MV-4-11 (cell line): ENCODE measurements at regions not wholly inside any gene's neighbourhood (a gene's known extent, or its start where the extent isn't known, plus 50 kb on each side); places are given as distances from the start of the nearest gene placed in this dataset.
A peak's percentile ranks its signal among the peaks of the same experiment; 100 is the strongest.
"Not testable (repeated sequence)": the region's sequence is repeated elsewhere in the genome, so short reads cannot be mapped to it uniquely, and the experiment has no call there.

Experiments
- DNase-seq: peaks from one replicate; lab custom pipeline; 2025; lab: John Stamatoyannopoulos, UW

DNA sequence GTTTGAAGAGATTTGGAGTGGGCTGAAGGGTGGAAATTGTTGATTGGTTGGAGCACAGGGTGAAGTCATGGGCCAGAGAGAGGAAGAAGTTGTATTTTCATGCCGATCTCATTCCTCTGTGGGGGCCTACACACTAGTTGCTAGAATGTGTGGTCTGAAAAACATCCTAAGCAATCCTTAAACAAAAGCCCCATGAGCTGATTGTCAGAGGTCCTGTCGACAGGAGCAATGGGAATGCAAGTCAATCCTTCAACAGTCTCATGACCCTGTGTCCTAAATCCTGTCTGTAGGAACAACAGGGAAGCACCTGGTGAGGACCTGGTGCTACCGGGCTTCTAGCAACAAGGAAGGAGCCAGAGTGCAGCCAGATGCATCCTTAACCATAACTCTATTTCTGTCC is 324.0 kb upstream of the TMEM132C start:
- no peak for DNase-seq

DNA sequence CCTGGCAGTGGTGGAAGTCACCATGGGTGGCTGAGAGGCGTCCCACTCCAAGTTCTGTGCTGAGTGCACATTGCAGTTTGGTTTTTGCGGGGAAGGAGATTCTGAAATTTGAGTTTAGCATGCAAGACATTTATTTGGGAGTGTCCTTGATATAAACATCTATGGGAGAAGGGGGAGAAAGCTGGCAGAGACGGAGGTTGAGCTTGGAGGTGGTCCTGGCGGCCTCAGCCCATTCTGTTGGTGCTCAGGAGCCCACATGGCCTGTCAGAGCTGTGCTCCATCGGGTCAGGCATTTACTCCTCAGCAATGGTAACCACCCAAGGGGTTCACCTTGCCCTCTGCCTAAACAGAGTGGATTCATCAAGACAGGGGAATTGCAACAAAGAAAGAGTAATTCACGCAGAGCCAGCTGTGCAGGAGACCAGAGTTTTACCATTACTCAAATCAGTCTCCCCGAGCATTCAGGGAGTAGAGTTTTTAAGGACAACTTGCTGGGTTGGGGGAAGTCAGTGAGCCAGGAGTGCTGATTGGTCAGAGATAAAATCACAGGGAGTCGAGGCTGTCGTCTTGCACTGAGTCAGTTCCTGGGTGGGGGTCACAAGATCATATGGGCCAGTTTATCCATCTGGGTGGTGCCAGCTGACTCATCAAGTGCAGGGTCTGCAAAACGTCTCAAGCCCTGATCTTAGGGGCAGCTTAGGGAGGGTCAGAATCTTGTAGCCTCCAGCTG is 323.3 kb upstream of the TMEM132C start:
- no peak for DNase-seq

DNA sequence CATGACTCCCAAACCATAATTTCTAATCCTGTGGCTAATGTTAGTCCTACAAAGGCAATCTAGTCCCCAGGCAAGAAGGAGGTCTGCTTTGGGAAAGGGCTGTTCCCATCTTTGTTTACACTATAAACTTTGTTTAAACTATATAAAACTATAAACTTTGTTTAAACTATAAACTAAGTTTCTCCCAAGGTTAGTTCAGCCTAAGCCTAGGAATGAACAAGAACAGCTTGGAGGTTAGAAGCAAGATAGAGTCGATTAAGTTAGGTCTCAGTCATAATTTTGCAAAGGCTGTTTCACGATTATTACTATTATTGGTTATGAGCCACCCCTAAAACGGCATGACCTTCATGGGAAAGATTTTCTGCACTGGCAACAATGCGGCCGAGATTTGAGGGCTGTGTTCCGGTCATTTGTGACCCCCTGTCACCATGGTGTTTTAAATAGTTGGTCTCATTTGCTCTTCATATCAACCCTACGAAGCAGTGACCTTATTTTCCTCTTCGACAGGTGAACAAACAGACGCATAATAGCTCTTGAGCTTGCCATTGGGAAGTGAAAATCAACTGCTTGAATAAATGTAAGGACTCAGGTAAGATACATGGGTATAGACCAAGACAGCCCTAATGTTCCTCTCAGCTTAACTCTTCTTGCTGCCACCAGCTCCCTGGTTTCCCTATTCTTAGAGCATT is 322.6 kb upstream of the TMEM132C start:
- no peak for DNase-seq

DNA sequence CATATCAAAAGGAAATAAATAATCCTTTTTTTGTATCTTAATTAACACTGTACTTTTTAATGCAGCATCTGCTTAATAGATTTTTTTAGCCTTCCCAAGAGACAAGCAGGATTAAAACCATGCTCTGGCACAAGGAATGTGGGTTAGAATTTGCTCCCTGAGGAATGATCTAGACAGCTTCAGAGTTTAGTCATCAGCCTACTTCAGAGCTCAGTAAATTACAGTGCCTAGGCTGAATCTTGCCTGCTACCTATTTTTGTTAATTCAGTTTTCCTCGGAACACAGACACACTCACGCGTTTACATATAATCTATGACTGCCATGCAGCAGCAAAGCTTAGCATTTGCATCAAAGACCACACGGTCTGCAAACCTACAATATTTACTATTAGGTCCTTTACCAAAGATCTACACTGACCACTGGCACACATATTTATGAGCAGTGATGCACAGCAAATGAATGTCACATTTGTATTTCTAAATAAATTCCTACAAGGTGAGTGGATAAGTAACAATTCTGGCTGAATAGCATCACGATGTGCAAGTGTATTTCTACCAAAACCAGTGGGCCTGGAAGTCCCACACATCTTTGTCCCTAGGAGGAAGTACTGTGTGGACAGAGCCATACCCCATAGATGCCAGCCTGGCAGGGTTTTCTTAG is 309.8 kb upstream of the TMEM132C start:
- DNase-seq: no peak

DNA sequence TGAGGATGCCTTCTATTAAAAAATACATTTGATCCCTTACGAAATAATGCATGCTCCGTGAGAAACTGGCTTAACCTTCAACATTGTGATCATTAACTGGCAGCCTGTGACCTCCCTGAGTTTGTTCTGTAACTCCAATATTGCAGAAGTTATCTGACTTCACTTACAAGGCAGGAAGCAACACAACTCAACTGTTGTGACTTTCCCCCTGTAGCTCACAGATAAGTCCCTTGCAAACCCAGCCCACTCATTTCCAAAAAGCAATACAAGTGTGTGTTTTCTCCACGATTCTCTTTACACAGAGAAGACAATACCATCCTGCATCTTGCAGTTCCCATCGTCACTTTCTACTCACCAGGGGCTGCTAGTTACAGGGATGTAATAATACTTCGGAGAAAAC is 304.7 kb upstream of the TMEM132C start:
- DNase-seq: no peak

DNA sequence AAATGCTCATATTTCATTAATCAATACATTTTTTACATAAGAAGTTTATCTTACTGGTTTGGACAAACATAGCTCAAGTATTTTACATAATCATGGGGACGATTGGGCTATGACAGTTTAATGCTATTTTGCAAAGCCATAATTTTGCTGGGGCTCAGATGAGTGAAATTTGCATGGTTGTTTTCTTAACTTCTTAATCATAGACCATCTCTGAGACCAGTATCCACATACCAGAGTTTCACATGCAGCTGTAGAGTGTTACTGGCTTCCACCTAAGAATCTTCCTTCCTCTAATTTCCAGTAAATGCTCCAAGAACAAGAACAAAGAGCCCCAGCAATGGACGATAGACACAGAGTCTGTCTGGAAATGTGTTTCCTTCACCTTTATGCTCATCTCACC is 303.0 kb upstream of the TMEM132C start:
- DNase-seq: no peak

DNA sequence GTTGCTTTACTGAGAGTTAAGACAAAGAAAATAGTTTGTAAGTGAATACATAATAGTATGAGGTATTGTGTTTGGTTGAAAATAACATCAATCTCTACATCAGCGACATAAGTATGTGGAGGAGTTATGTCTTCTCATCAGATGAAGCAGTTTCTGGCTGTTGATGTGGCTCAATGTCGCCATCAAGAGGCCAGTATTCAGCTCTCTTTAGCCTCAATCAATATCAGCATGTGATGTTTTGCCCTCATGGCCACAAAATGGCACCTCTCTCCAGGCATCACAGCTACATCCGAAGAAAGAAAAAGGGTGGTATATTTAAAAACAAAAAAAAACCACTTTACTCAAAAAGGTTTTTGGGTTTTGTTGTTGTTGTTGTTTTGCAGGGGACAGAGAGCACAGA is 302.3 kb upstream of the TMEM132C start:
- peak; percentile 27 for DNase-seq

DNA sequence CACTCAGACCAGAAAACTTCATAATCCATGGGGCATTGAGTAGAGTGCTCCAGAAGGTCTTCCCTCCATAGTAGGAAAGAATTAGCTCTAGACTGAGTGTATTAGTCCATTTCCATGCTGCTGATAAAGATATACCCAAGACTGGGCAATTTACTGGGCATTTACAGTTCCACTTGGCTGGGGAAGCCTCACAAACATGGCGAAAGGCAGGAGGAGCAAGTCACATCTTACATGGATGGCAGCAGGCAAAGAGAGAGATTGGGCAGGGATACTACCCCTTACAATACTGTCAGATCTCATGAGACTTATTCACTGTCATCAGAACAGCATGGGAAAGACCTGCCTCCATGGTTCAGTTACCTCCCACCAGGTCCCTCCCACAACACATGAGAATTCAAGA is 300.6 kb upstream of the TMEM132C start:
- no peak for DNase-seq

DNA sequence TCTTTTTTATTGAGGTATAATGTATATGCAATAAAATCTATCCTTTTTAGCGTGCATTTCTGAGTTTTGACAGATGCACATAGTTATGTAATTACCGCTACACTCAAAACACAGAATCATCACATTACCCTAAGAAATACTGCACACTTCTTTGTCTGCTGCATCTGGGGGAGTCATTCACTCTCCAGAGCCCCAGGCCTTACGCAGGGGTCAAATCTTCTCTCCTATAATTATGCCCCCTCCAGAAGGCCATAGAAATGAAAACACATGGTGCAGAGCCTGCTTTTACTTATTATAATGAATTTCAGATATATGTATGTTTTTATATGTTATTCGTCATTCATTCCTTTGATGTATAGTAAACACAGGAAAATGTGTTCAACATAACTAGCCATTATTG is 296.5 kb upstream of the TMEM132C start:
- DNase-seq: no peak

DNA sequence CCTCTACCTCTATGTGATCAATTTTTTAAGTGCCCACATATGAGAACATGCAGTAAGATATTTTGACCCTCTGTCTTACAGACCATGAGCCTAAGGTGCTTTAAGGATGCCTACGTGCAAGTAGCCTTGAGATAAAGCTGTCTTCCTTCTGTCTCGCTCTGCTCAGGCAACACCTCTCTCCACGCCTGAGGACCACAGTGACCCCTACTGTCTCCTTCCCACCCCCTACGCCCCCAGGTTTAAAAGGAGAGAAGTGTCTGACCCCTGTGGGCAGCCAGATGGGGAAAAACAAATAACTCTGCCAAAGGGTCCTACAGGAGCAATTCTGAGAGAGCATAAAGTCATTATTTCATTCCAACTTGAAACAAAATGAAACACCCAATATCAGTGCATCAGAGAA is 286.4 kb upstream of the TMEM132C start:
- DNase-seq: no peak

DNA sequence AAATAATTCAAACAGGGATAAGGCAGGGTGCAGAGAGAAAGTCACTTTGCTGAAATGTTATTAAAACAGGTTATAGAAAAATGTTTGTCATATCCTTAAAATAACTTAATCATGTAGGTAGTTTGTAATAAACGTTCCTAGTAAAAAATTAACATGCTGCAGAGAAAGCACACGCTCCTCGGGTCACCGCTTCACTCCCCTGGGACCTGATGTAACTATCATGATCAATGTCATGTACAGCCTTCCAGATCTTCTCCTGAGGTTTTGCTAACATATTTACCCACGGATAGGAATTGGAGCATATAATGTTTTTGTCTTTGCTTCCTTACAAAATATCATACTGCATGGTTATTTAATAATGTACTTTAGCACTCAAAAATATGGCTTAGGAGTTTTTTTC is 285.1 kb upstream of the TMEM132C start:
- DNase-seq: no peak

DNA sequence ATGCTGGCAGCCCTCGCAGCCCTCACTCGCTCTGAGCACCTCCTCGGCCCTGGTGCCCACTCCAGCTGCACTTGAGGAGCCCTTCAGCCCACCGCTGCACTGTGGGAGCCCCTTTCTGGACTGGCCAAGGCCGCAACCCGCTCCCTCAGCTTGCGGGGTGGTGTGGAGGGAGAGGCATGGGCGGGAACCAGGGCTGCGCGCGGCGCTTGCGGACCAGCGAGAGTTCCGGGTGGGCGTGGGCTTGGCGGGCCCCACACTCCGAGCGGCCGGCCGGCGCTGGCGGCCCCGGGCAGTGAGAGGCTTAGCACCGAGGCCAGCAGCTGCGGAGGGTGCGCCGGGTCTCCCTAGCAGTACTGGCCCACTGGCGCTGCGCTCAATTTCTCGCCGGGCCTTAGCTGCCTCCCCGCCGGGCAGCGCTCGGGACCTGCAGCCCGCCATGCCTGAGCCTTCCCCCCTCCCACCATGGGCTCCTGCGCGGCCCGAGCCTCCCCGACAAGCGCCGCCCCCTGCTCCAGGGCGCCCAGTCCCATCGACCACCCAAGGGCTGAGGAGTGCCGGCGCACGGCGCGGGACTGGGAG is 283.7 kb upstream of the TMEM132C start:
- not testable (repeated sequence) for DNase-seq

DNA sequence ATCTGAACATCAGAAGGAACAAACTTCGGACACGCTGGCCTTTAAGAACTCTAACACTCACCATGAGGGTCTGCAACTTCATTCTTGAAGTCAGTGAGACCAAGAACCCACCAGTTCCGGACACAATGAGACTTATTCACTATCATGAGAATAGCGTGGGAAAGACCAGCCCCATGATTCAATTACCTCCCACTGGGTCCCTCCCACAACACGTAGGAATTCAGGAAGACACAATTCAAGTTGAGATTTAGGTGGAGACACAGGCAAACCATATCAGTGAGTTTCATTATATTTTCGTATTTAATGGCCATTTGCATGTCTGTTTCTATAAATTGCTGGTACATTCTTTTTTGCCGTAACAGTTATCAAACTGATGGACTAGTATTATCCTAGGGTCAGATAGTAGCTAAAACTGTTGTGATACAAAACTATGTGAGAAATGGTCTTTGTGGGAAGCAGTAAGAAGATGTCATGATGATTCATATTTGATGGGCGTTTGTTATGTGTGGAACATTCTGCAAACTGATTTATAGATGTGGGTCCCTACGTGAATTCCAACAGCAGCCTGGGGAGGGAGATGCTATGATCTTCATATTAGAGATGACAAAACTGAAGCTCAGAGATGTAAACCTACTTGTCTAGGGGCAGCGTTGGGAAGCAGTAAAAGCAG is 282.4 kb upstream of the TMEM132C start:
- DNase-seq: no peak

DNA sequence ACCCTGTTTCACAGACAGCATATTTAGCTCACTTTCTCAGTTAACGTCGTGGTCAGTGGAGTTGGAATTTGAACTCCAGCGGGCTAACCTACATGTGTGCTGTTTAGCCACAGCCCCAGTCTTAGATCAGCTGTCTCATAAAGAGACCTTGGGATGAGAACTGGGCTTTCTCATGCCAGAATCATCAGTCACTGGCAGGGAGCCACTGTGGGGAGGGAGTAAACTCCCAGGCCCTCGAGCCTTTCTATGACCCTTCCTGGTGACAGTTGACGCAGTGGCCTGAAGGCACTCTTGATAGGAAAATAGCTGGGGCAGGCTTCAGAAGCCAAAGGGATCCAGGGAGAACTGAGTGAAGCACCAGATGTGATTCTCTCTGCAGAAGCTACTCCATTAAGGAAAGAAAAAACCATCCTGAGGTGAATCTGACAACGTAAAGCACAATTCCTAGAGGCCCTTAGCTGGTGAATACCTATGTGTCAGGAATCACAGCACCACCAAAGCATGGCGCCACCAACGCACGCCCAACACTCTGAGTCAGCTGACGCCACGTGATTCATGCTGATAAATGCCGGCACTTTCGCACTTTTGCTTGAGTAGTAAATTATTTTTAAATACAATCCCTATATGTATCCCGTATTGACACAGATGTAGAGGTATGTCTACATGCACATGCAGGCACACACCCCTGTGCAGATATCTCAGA is 279.6 kb upstream of the TMEM132C start:
- no peak for DNase-seq

DNA sequence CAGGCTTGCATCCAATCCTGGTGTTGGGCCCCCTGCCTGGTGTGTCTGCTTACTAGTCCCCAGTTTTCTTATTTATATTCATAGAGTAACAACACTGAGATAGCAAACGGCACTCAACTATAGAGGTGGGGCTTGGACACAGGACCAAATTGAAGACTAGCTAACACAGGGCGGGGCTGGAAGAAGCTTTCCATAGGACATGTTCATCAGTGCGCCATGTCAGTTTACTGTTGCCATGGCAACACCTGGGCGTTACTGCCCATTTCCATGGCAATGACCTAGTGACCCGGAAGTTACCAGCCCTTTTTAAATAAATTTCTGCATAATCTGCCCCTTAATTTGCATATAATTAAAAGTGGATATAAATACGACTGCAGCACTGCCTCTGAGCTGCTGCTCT is 275.5 kb upstream of the TMEM132C start:
- DNase-seq: no peak

DNA sequence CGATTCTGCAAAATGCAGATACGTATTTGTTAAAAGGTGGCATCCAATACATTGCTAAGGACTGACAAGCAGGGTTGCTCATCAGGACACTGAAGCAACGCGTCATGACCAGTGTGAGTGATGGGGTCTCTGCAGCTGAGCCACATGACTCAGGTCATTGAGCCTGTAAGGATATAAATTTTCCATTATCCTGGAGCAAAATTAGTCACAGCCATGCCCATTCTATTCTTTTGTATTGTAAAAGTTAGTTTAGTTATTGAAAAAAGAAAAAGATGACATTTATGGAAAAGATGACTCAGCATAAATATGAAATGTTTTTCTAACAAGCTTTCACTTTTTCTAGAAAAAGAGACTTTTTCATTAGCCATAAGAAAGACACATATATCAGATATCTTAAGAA is 268.0 kb upstream of the TMEM132C start:
- no peak for DNase-seq

DNA sequence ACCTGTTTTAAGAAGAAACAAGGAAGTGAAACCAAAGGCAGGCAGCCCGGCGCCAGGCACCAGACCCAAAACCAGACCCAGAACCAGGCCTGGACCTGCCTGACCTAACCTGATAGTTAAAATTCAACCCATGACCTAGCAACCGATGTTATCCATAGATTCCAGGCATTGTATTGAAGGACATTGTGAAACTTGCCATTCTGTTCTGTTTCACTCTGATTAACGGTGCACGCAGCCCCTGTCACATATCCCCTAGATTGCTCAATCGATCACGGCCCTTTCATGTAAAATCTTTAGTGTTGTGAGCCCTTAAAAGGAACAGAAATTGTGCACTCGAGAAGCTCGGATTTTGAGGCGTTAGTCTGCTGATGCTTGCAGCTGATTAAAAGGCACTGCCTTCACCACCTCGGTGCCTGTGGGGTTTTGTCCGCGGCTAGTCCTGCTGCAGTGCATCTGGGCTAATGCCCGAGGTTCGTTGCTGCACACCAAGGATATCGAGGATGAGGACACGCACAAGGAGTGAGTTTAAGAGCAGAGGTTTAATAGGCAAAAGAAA is 262.5 kb upstream of the TMEM132C start:
- peak; percentile 55 for DNase-seq

DNA sequence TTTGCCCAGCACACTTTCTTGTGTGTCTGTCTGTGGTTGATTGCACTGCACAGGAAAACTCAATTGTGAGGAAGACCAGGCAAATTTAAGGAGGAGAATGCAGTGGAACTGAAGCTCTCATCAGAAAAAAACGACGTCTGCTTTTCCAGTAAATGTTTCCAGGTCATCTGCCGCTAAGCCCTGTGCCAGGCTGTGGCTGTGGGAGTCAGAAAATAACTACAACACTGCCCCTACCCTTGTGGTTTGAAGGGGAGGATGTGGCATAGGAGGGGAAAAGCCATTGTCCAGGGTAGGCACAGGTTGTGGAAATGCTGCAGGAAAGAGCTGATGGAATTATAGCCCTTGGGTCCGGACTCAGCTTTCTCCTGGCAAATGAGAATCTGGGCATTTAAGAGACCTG is 259.7 kb upstream of the TMEM132C start:
- DNase-seq: no peak

DNA sequence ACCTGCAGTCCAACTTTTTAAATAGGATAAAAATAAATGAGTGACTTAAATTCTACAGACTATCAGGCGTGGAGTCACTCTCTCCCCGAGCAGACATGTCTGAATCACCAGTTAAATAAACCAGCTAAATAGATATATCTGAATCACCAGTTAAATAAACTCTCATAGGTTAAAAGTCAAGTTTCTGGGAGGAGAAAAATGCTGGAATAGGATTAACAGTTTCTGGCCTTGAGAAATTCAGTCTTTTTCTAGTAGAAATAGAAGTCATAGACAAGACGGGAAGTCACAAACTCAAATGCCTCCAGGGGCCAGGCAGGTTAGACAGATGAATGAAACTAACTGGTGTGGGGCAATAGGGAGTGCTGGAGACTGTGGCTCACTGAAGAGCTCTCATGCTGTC is 258.6 kb upstream of the TMEM132C start:
- DNase-seq: no peak

DNA sequence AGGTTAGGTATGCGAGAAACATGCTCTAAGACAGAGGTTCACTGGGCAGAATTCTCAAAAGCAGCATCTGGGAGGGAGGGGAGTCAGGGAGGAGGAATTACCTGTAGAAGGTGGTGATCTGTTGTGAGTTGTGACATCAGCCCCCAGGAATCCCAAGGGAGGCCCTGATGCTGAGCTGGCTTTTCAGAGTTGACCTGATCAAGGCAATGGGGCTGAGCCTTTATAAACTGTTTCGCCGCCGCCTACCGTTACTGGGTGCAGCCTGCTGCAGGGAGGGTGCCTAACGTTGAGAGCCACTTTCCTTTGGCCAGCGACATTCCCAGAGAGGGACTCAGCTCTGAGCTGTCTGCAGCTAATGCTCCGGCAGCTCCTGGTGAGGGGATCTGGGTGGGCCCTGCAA is 257.9 kb upstream of the TMEM132C start:
- no peak for DNase-seq

DNA sequence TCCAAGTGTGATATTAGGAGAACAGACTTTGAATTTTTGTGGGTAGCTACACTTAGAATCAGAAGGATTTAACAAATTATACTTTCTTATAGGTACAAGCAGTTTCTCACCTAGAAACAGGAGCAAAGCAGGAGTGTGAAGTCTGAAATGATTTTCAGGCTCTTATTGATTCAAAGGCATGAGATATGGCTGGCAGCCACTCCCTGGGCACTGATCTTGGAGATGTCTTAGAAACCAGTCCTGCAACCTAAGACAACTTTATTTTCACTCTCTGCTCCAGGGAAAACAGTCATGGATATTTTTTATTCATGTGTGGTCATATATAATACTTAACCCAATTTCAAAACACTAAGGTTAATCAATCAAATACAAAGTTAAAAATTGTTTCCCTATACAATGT is 254.9 kb upstream of the TMEM132C start:
- DNase-seq: no peak

DNA sequence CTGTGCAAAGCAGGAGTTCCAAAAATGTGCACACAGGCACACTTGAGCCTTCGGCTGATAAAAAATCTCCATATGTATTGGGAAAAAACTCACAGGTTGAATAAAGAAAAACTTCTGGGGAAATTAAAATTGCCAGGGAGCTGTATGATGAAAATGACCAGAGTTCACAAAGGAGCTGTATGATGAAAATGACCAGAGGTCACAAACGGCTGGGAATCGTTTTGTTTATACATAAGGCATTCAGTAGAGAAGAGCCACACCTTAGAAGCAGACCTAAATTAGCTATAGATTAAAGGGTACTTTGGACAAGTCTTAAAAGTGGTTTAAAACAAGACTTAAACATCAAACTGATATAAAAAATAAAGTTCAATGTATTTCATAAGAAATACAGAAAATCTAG is 251.7 kb upstream of the TMEM132C start:
- DNase-seq: no peak
